HepG2 (cell line): ENCODE measurements at regions not wholly inside any gene's neighbourhood (a gene's known extent, or its start where the extent isn't known, plus 50 kb on each side); places are given as distances from the start of the nearest gene placed in this dataset.

Source experiments
- KAT2B ChIP-seq: fragments of 150-350 bp; IDR thresholded peaks from 2 replicates; pipeline ENCODE4 v1.6.1; 2014; ENCODE audit warnings: low read depth, low read length, borderline replicate concordance
- POLR2A ChIP-seq, 2 experiments: IDR thresholded peaks; 2 replicates each; pipeline ENCODE4 v1.6.1; 2011; ENCODE audit warnings: low read depth in 2 of 2, low read length in 2 of 2, mild to moderate bottlenecking in 1 of 2, moderate library complexity in 1 of 2; ENCODE audit not compliant: insufficient read depth in 1 of 2
- POLR2AphosphoS2 ChIP-seq: IDR thresholded peaks from 2 replicates; pipeline ENCODE4 v1.6.1; 2011; ENCODE audit warnings: low read depth, low read length, improper control_type of control experiment
- ZNF121 ChIP-seq: sonication (generic); formaldehyde crosslinking; IDR thresholded peaks from 2 replicates; pipeline ENCODE4 v1.5.0; 2020; ENCODE audit warnings: mild to moderate bottlenecking, missing genetic modification reagents
- ZNF24 ChIP-seq: fragments of 450-650 bp; IDR thresholded peaks from 2 replicates; pipeline ENCODE4 v1.6.1; 2017; ENCODE audit warnings: antibody characterized with exemption, mild to moderate bottlenecking
- ZNF496 ChIP-seq: sonication (generic); formaldehyde crosslinking; IDR thresholded peaks from 2 replicates; pipeline ENCODE4 v1.8.1; 2023; ENCODE audit warnings: mild to moderate bottlenecking, moderate library complexity, missing genetic modification reagents; ENCODE audit not compliant: insufficient replicate concordance
- TF ChIP-seq, protein P1 (sequence below): IDR thresholded peaks from 2 replicates; pipeline ENCODE4 v1.6.1; 2012; ENCODE audit warnings: low read length, improper control_type of control experiment
- TF ChIP-seq, protein P2 (sequence below): sonication (generic); formaldehyde crosslinking; IDR thresholded peaks from 2 replicates; pipeline ENCODE4 v1.5.0; 2020; ENCODE audit warnings: mild to moderate bottlenecking, missing genetic modification reagents, moderate library complexity
- TF ChIP-seq, protein P3 (sequence below): IDR thresholded peaks from 2 replicates; pipeline ENCODE4 v1.6.1; 2016
- TF ChIP-seq, protein P4 (sequence below): sonication (generic); formaldehyde crosslinking; IDR thresholded peaks from 2 replicates; pipeline ENCODE4 v1.4.0; 2020; ENCODE audit warnings: missing genetic modification reagents, mild to moderate bottlenecking, borderline replicate concordance

DNA sequence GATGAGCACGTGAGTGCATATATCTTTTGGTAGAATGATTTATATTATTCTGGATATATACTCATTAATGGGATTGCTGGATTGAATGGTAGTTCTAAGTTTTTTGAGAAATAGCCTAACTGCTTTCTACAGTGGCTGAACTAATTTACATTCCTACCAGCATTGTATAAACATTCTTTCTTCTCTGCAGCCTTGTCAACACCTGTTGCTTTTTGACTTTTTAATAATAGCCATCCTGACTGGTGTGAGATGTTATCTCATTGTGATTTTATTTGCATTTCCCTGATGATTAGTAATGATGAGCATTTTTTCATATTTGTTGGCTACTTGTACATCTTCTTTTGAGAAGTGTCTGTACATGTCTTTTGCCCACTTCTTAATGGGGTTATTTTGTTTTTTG, 116.3 kb downstream of the ADTRP start:
- TF ChIP-seq, protein P1, sequence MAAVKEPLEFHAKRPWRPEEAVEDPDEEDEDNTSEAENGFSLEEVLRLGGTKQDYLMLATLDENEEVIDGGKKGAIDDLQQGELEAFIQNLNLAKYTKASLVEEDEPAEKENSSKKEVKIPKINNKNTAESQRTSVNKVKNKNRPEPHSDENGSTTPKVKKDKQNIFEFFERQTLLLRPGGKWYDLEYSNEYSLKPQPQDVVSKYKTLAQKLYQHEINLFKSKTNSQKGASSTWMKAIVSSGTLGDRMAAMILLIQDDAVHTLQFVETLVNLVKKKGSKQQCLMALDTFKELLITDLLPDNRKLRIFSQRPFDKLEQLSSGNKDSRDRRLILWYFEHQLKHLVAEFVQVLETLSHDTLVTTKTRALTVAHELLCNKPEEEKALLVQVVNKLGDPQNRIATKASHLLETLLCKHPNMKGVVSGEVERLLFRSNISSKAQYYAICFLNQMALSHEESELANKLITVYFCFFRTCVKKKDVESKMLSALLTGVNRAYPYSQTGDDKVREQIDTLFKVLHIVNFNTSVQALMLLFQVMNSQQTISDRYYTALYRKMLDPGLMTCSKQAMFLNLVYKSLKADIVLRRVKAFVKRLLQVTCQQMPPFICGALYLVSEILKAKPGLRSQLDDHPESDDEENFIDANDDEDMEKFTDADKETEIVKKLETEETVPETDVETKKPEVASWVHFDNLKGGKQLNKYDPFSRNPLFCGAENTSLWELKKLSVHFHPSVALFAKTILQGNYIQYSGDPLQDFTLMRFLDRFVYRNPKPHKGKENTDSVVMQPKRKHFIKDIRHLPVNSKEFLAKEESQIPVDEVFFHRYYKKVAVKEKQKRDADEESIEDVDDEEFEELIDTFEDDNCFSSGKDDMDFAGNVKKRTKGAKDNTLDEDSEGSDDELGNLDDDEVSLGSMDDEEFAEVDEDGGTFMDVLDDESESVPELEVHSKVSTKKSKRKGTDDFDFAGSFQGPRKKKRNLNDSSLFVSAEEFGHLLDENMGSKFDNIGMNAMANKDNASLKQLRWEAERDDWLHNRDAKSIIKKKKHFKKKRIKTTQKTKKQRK, result no peak
- TF ChIP-seq ZNF24 (no peak), ZNF121 (CRISPR knock-in tag) (no peak), POLR2A (IDR thresholded peaks at IDR 0.05; ENCODE audit: insufficient read depth in 1 of 2, low read depth in 2 of 2, low read length in 2 of 2) (no peak), KAT2B (no peak), POLR2AphosphoS2 (no peak), ZNF496 (CRISPR knock-in tag) (no peak)
- TF ChIP-seq, protein P2, sequence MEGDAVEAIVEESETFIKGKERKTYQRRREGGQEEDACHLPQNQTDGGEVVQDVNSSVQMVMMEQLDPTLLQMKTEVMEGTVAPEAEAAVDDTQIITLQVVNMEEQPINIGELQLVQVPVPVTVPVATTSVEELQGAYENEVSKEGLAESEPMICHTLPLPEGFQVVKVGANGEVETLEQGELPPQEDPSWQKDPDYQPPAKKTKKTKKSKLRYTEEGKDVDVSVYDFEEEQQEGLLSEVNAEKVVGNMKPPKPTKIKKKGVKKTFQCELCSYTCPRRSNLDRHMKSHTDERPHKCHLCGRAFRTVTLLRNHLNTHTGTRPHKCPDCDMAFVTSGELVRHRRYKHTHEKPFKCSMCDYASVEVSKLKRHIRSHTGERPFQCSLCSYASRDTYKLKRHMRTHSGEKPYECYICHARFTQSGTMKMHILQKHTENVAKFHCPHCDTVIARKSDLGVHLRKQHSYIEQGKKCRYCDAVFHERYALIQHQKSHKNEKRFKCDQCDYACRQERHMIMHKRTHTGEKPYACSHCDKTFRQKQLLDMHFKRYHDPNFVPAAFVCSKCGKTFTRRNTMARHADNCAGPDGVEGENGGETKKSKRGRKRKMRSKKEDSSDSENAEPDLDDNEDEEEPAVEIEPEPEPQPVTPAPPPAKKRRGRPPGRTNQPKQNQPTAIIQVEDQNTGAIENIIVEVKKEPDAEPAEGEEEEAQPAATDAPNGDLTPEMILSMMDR (CRISPR knock-in tag), result no peak
- TF ChIP-seq, protein P3, sequence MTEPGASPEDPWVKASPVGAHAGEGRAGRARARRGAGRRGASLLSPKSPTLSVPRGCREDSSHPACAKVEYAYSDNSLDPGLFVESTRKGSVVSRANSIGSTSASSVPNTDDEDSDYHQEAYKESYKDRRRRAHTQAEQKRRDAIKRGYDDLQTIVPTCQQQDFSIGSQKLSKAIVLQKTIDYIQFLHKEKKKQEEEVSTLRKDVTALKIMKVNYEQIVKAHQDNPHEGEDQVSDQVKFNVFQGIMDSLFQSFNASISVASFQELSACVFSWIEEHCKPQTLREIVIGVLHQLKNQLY (CRISPR knock-in tag), result no peak
- TF ChIP-seq, protein P4, sequence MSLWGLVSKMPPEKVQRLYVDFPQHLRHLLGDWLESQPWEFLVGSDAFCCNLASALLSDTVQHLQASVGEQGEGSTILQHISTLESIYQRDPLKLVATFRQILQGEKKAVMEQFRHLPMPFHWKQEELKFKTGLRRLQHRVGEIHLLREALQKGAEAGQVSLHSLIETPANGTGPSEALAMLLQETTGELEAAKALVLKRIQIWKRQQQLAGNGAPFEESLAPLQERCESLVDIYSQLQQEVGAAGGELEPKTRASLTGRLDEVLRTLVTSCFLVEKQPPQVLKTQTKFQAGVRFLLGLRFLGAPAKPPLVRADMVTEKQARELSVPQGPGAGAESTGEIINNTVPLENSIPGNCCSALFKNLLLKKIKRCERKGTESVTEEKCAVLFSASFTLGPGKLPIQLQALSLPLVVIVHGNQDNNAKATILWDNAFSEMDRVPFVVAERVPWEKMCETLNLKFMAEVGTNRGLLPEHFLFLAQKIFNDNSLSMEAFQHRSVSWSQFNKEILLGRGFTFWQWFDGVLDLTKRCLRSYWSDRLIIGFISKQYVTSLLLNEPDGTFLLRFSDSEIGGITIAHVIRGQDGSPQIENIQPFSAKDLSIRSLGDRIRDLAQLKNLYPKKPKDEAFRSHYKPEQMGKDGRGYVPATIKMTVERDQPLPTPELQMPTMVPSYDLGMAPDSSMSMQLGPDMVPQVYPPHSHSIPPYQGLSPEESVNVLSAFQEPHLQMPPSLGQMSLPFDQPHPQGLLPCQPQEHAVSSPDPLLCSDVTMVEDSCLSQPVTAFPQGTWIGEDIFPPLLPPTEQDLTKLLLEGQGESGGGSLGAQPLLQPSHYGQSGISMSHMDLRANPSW (CRISPR knock-in tag), result no peak
